Right lung (tissue), 2 donors: ENCODE measurements at regions not wholly inside any gene's neighbourhood (a gene's known extent, or its start where the extent isn't known, plus 50 kb on each side); places are given as distances from the start of the nearest gene placed in this dataset.

Experiments
- DNase-seq, 2 donors: peaks; one replicate each; pipeline ENCODE4 v3.0.0-alpha.2; 2013

DNA sequence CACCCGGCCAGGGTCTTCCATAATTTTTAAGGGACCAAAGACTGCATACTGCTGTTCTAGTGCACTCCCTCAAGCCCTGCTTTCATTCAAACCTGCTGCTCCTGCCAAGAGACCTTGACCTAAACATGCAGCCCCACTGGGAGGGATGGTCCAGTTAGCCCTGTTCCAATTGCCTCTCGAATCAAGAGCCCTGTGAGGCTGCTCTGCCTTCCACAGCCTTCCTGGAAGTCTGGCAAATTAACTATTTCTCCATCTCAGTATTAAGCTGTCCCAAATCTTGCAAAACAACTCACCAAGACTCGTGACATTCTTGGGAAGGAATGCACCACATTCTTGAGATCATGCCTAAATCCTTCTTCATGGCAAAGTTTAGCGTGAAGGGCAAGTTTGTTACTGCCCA lies 231.3 kb downstream of the C1orf94 start:
- no peak for DNase-seq

DNA sequence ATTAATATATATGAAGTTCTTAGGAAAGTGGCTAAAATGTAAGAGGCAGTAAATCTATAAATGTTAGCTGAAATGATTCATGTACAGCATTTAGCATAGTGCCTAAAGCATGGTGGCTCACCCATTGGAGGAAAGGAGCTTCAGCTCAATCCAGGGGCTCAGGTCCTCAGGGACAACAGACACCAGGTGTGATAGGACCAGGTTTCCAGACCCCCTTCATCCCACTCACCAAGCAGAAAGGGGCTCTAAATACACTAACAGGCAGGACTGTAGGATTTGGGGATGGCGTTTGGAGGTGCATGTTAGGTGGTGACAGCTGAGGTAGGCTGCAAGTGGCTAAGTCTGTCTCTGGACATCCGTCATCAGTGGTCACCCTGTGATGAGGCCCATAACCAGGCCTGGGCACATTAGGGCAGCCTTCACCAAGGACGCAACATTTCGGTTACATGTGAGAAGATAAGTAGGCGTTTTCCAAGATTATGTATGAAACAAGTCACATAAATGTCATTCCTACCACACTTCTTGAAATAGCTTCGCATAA lies 233.1 kb downstream of the C1orf94 start:
- no peak for DNase-seq

DNA sequence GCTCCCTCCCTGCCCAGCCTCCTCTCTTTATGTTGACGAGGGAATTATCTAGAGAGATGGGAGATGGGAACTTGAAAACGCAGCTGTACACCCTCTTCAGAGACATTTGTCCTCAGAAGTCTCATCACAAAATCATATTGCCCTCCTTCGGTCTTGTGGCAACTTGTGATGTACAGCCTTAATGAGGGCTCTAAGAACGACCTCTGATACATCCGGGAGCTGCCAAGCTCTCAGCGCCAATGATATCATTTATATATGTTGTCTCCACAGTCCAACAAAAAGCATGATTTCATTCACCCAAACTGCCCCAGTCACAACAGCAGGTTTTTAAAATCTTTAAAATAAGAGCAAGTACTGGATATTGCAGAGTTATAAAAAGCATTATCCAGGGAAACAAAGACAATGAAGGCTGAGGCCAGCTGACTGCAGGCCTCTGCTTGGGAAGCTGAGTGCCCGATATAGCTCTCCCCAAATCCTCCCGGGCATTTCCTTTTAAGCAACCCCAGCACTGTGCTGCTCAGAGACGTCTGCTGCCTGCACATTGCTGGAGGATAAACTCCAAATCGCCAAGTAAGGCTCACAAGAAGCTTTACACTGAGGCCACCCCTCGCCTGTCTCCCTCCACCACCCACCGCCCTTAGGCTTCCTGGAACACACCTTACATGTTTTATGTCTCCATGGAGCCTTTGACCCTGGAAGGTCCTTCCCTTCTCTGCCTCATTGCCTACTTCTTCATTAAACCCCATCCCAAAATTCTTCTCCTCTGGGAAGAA lies 236.1 kb downstream of the C1orf94 start:
- DNase-seq: no peak

DNA sequence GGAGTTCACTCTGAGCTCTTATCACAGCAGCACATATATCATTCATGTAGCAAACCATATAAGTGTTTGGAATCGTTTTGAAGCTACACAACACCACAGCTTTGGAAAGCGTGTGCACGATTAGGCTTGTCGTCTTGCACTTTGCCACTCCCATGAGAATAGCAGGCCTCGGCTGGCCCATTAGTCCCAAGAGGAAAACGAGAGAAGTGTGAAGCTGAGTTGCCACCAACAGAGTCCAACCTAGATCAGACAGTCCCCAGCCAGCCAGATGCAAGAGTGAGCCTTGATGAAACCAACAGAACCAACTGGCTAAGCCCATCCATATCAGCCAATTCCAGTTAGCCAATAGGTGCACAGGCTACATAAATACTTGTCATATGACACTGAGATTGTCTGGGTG lies 238.4 kb downstream of the C1orf94 start:
- DNase-seq: no peak

DNA sequence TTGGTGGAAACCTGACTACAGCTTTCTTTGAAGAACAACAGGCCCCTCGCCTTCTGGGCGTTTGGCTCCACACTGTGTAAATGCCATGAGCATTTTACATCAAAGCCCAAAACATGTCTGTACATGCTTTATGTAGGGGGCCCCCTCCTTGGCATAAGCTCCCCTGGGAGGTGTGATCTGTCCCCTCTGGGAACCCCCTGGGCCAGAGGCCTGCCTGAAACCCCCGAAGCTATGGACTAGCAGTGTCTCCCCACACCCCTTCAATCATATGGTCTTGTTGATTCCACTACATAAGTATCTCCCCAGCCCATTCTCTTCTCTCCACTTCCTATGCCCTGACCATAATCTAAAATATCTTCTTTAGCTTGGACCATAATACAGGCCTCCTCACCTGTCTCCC lies 241.5 kb downstream of the C1orf94 start:
- no peak for DNase-seq

DNA sequence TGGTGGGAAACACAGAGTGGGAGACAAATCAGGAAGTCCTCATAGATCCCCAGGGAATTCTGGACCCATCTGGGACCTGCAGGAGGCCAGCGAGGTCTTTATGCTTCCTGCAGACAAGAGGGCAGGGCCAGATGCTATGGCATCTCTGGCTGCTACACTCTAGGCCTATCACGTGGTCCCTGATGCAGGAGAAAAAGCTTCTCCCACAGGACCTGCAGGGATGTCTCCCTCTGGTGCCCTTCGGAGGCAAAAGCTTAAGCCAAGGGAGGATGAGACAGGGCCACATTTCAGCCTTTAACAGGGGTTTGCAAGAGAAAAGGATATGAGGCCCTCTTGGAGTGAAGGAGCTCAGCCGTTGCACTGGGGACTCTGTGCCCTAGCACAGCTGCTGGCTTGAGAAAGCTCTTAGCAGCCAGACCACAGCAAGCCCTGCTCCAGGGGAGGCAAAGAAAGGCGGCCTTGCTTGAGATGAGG lies 243.0 kb downstream of the C1orf94 start:
- DNase-seq: no peak

DNA sequence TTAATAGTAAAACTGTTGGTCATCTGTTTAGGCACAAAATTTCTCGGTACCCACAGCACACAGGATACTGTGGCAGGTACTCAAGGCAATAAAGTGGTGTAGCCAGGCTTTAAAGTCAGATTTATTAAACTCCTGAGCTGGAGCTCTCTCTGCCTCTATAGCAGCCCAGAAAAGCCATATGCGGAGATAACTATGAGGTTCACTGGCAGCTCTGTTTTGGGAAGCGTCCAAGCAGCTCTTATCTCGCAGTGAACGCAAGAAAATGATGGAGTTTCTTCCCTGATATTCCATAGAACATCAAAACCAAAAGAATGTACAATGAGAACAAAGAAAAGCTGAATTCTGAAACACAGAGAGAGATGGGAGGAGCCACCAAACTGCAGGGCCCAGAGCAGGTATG lies 248.3 kb downstream of the C1orf94 start:
- no peak for DNase-seq

DNA sequence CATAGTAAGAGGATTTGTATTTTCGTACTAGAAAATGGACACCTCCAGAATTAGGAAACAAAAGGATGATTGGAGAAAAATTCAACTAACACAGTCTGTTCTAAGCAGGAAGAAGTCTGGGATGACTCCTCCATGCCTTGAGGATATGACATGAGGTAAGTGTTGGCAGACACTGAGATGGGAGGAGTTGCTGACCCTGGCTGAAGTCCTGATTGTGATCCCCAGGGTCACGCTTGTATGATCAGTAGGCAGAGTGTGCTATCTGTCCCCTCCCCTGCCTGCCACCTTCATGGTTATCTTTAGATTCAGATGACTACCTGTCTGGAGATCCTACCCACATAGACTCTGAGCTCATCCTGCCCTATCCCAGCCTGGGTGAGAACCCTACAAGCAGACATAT lies 249.1 kb downstream of the C1orf94 start:
- DNase-seq: no peak

DNA sequence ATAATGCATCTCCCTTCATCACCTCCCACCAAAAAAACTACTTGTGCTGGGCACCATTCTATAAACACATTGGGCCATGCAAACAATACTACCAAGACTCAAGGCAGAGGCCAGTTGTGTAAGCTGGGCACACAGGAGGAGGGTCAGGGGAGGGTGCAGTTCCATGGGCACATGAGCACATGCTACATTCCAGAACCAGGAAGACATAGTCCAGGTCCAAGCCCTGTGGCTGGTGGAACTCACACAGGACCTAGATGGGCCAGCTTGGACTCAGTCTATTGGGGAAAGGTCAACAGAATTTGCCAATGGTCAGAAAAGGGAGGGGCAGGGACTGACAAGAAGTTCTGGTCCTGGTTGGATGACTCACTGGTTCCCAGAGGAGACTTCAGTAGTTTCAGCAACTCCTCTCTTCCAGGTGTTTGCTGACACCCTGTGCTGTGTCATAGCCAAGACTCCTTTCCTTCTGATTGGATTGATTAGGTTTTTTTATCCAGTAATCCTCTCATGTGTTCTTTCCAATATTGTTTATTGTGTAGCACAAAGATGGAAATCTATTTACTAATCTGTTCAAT lies 249.7 kb downstream of the C1orf94 start:
- no peak for DNase-seq

DNA sequence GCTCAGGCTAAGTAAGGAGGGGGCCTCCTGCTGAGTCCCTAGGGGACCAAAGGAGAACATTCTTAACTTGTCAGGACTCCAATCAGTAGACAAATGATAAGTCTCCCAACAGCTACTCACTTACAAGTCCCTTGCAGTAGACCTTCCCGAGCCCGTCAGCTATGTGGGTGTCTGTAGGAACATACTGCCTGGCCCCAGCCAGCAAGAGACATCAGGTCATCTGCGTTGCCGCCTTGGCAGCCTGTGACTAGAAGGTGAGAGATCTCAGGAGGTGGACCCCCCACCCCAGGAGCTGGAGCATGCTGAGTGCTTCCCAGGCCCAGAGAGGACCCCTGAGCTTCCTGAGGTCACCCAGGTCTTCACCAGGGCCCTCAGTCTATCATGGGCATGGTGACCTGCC lies 250.5 kb downstream of the C1orf94 start:
- no peak for DNase-seq

DNA sequence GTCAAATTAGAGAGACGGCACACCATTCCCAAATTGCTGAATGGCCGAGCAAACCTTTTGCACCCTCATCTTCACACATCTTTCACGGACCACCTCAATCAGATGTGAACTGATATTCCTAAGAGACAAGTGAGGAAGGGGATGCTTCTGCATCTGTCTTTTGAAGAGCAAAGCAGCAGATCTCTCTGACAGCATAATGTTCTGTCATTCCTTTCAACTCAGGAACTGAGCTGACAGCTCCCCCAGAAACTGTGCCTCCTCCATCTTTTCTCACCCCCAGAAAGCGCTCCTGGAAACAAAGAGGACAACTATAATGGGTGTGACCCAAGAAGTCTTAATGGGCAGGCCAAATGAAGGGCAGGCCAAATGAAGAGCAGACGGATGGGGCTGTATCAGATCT lies 256.4 kb downstream of the C1orf94 start:
- no peak for DNase-seq

DNA sequence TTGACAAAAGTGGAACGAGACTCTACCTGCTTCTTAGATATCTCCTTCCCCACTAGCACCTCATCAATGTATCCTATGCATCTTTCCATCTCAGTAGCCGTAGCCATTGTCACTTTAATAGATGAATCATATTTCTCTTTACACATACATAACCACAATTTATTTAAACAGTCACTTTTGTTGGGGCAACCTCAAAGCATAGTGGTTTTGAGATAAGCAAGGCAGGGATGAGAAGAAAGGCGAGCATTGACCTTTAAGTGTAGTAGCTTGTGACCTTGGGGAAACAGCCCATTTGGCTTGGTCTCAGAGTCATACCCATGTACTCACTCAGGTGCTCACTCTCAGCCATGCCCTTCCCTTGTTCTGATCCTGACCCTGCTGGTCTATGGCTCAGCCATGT lies 260.1 kb downstream of the C1orf94 start:
- DNase-seq: no peak

DNA sequence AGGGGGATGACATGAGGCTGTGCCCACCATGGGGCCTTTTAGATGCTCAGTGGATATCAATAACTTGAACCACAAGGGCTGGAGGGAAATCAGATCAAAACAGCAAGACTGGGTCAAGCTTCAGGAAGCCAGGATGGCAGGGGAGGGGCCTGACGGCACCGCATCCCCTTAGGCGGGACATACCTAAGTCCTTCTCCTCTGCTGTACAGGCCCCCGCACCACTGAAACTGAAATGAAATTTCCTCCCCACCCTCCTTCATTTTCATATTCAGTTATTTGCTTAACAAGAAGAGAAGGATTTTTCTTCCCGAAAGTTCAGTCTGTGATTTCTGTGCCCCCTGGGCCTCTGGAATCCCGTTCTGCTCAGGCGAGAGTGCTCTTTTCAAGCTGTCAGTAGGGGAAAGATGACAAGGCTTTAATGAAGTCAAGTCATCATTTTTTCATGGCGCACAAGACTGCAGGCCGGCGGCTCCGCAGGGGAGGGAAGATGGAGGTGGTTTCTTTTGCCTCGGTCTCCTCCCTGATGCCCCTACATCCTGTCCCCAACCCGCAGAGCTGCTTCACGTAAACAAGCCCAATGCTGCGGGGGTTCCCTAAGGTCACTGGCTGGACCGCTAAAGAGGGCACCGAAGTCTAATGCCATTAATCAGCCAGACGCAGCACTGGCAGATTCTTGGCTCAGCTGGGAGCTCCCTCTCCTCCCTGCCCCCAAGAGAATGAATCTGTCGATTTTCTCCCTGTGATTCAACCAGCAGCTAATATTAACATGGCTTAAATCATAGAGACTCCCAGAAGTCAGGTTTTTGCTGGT lies 264.8 kb downstream of the C1orf94 start:
- no peak for DNase-seq

DNA sequence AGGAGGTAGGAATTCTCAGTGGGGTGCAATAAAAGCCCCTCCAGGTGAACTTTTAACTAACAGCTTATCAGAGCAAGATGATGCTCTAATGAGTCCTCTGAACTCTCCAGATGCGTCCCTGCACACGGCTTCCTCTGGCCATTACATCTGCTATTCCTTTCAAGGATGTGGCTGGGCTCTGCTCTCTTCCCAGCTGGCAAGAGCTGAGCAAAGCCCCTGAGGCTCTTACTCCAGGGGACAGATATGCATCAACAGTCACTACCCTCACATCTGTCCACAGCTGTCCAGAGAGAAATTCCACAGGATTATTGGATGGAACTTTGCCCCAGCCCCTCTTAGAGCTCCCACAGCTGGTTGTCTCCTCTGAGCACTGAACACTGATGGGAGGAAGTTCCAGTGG lies 267.8 kb downstream of the C1orf94 start:
- no peak for DNase-seq

DNA sequence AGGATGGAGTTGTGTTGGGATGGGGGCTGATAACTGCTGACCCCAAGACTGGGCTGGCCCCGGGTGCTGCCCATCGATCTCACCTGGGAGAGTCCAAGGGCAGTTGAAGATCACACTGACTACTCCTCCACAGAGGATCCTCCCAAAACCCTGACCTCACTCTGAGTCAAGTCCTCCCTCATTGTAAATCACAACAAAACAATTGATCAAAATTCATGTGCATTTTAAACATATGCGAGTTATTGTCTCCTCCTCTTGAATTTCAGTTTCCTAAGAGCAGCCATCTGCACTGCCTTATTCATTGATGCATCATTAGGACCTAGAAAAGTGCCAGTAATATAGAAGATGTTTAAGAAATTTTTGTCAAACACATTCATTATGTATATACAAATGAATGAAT lies 273.6 kb downstream of the C1orf94 start:
- DNase-seq: no peak

DNA sequence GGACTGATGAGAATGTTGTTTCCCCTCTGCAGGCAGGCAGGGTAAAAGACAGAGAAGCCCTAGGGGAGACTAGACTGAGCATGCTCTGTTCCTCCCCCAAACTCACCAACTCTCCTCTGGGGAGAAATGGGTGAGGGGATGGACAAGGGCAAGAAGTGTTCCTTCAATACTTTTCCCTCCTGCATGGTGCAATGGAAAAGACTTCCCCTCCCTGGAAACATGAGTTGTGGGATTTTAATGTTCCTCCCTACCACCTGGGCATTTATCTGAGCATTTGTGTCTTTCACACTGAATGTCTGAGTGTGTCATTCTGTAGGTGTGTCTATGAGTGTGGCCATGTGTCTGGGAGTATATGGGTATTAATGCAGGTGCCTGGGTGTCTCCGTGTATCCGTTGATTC lies 275.7 kb downstream of the C1orf94 start:
- no peak for DNase-seq

DNA sequence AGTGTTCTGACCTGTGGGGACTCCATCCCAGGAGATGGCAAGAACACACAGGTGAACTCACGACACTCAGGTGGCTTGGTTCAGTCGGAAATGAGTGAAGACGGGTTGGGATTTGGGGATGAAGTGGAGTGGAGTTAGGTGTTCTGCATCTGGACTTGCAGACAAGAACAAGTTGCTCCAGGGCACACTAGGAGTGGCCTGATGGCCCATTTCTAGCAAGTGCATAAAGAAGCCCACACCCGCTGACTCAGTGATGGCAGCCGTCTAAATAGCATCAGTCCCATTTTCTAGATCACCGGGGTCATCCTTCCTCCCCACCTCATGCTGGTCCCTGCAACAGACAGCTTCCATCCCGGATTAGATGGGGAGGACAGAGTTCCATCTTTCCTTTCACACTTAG lies 278.4 kb downstream of the C1orf94 start:
- DNase-seq: no peak

DNA sequence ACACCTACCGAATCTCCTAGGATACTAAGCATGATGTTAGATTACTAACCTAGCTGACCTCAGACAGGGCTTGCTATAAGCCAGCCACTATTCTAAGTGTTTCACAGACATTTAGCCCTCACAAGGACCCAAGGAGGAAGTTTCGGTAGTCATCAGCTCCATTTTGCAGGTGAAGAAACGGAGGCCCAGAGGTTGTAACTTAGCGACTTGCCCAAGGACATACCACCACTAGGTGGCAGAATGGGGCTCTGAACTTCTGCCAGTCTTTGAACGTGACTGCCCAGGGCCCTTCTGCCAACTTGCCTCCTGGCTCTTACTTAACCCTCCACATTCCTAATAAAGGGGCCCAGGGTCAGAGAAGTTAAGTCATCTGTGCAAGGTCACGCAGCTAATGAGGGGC lies 283.5 kb downstream of the C1orf94 start:
- DNase-seq: peak in 1 of 2 donors; percentile 5

DNA sequence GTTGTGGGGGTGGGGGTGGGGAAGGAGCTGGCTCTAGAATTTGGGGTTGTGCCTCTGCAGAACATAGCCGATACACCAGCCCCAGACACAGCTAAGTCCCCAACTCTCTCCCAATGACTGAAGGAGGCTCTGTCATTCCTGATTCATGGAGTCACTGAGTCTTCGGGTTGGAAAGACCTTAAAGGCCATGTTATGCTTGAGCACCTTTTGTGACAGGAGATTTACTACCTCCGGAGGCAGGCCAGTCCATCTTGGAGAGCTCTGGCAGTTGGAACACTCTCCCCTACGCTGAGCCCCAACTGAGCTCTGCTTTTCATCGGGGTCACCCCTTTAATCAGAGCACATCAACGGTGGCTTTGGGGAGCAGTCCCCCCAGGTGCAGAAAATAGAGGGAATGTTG lies 284.4 kb upstream of the GJB5 start:
- DNase-seq: no peak

DNA sequence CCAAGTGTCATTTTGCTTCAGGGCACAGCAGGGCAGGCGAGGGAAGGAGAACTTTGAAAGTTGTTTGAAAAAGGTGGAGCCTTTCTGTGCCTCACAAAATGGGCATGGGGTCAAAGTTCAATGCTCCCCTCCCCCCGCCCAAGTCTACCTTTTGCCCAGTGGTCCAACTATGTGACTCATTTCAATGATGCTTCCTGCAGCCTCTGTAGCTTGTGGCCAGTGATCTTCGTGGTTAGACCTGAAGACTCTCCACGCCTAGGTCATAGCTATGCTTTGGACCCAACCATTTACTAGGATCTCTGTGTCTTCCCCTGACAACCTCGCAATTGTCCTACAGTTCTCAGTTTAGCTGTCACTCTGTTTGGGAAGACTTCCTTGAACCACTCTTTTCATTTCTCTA lies 280.3 kb upstream of the GJB5 start:
- DNase-seq: no peak

DNA sequence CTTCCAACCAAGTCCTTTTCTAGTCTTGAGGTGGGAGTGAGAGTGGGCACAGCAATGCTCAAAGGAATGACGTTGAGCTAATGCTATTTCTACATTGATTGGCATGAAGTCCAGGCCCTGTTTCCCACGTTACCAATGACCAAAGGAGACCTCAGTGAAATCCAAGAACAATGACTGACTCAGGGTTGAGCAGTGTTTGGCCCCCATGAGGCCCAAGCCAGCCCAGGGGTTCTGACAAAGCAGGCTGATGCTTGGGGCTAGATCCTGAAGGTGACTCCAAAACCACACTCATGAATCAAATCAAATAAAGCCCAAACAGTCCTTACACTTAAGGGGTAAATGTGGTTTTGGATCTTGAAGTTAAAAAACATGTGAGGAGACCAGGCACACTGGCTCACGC lies 278.5 kb upstream of the GJB5 start:
- DNase-seq: no peak

DNA sequence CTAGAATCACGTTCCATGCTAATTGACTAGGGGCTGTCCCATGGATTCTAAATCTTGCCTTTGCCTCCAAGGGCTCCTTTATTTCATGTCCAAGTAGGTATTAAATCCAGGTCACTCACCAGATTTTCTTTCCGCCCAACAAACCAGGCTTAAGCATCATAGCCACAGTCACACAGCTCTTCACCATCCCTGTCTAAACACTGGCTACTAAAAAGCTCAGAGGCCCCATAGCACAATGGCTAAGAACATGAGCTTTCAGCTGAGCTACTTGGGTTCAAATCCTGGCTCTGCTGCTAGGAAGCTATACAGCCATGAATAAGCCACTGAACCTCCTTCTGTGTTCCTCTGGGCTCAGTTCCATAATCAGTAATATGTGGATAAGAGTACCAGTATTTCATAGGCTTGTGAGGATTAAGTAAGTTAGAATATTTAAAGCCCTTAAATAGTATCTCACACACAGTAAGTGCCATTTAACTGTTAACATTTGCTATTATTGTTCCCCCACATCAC lies 277.2 kb upstream of the GJB5 start:
- DNase-seq: no peak
